HEK293T (cell line): ENCODE measurements at regions not wholly inside any gene's neighbourhood (a gene's known extent, or its start where the extent isn't known, plus 50 kb on each side); places are given as distances from the start of the nearest gene placed in this dataset.

Experiments used
- BHLHE40 ChIP-seq: fragments of 450-650 bp; IDR thresholded peaks from 2 replicates; pipeline ENCODE4 v1.6.1; 2016; ENCODE audit warnings: mild to moderate bottlenecking, moderate library complexity, borderline replicate concordance
- FOXK2 ChIP-seq: fragments of 450-650 bp; IDR thresholded peaks from 2 replicates; pipeline ENCODE4 v1.6.1; 2016; ENCODE audit warnings: mild to moderate bottlenecking
- ZNF384 ChIP-seq: fragments of 450-650 bp; IDR thresholded peaks from 2 replicates; pipeline ENCODE4 v1.6.1; 2016

DNA sequence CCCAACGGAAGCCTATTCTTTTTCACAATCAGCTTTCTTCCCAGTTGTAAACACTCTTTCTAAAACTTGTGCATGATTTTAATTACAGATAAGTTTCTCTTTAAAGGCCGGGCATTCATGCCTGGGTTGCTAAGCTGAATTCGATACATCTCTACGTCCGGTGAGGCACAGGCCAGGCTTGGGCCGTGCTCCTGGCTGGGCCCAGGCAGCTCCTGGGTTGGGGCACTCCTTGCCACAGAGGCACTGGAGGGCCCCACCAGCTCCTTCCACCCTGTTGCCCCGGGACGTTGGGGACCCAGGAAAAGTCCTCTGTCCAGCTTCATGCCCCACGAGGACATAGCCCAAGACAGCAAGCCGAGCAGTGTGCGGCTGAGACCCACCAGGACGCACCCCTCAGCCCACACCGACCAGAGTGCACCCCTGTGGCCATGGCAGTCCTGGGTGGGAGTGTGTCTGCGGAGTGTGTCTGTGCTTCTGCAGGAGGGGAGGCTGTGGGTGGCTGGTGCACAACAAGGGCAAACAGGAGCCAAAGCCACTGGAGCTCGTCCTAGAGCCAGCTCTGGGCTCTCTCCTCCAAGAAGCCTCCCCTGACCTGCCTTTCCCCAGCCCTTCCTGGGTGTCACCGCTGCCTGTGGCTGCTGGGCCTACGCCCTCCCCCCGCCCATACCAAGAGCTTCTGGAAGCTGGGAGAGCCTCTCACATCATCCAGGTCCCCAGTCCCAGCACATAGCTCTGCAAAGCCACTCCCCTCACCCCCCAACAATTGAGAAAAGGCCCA, 128.0 kb upstream of the NKX1-1 start:
- TF ChIP-seq BHLHE40, result no peak
- TF ChIP-seq ZNF384, result no peak
- TF ChIP-seq FOXK2, result no peak
